ENCODE measurements at regions not wholly inside any gene's neighbourhood (a gene's known extent, or its start where the extent isn't known, plus 50 kb on each side); places are given as distances from the start of the nearest gene placed in this dataset.

- no peak for DNase-seq (ENCODE audit: low read depth in 4 of 4, low spot score in 3 of 4)
Measured at GRCh38 chrX:42459735-42460134, 318.2 kb downstream of the PPP1R2C start.

- DNase-seq (ENCODE audit: low read depth in 4 of 4, low spot score in 3 of 4): no peak
Measured at GRCh38 chrX:42456176-42456700, 321.7 kb downstream of the PPP1R2C start.

GRCh38 chrX:42450228-42450627 lies 327.7 kb downstream of the PPP1R2C start:
- no peak for DNase-seq (ENCODE audit: low read depth in 4 of 4, low spot score in 3 of 4)

- DNase-seq (ENCODE audit: low read depth in 4 of 4, low spot score in 3 of 4): no peak
Measured at GRCh38 chrX:42443267-42443666, 334.7 kb downstream of the PPP1R2C start.

- DNase-seq (ENCODE audit: low read depth in 4 of 4, low spot score in 3 of 4): no peak
Measured at GRCh38 chrX:42442745-42443144, 335.2 kb downstream of the PPP1R2C start.

- DNase-seq (ENCODE audit: low read depth in 4 of 4, low spot score in 3 of 4): no peak
Measured at GRCh38 chrX:42437211-42437610, 340.8 kb downstream of the PPP1R2C start.

- no peak for DNase-seq (ENCODE audit: low read depth in 4 of 4, low spot score in 3 of 4)
Measured at GRCh38 chrX:42434458-42435166, 343.4 kb downstream of the PPP1R2C start.

GRCh38 chrX:42432552-42432951 lies 345.4 kb downstream of the PPP1R2C start:
- DNase-seq (ENCODE audit: low read depth in 4 of 4, low spot score in 3 of 4): no peak

- DNase-seq (ENCODE audit: low read depth in 4 of 4, low spot score in 3 of 4): no peak
Measured at GRCh38 chrX:42422961-42423360, 355.0 kb downstream of the PPP1R2C start.

- DNase-seq (ENCODE audit: low read depth in 4 of 4, low spot score in 3 of 4): no peak
Measured at GRCh38 chrX:42420426-42420825, 357.5 kb downstream of the PPP1R2C start.

GRCh38 chrX:42415636-42416035 lies 362.3 kb downstream of the PPP1R2C start:
- DNase-seq (ENCODE audit: low read depth in 4 of 4, low spot score in 3 of 4): no peak

- no peak for DNase-seq (ENCODE audit: low read depth in 4 of 4, low spot score in 3 of 4)
Measured at GRCh38 chrX:42414057-42414456, 363.9 kb downstream of the PPP1R2C start.

- DNase-seq (ENCODE audit: low read depth in 4 of 4, low spot score in 3 of 4): no peak
Measured at GRCh38 chrX:42399632-42400024, 378.3 kb downstream of the PPP1R2C start.

- DNase-seq (ENCODE audit: low read depth in 4 of 4, low spot score in 3 of 4): no peak
Measured at GRCh38 chrX:42398967-42399631, 378.9 kb downstream of the PPP1R2C start.

- DNase-seq (ENCODE audit: low read depth in 4 of 4, low spot score in 3 of 4): no peak
Measured at GRCh38 chrX:42396136-42396535, 381.8 kb downstream of the PPP1R2C start.

- DNase-seq (ENCODE audit: low read depth in 4 of 4, low spot score in 3 of 4): no peak
Measured at GRCh38 chrX:42392846-42393245, 385.1 kb downstream of the PPP1R2C start.

GRCh38 chrX:42386681-42387080 lies 391.3 kb downstream of the PPP1R2C start:
- DNase-seq (ENCODE audit: low read depth in 4 of 4, low spot score in 3 of 4): no peak

- no peak for DNase-seq (ENCODE audit: low read depth in 4 of 4, low spot score in 3 of 4)
Measured at GRCh38 chrX:42385730-42386129, 392.2 kb downstream of the PPP1R2C start.

- DNase-seq (ENCODE audit: low read depth in 4 of 4, low spot score in 3 of 4): no peak
Measured at GRCh38 chrX:42384956-42385355, 393.0 kb downstream of the PPP1R2C start.

GRCh38 chrX:42378857-42379256 lies 399.1 kb downstream of the PPP1R2C start:
- no peak for DNase-seq (ENCODE audit: low read depth in 4 of 4, low spot score in 3 of 4)

- DNase-seq (ENCODE audit: low read depth in 4 of 4, low spot score in 3 of 4): no peak
Measured at GRCh38 chrX:42375086-42375485, 402.9 kb downstream of the PPP1R2C start.

GRCh38 chrX:42366181-42366580 lies 411.8 kb downstream of the PPP1R2C start:
- no peak for DNase-seq (ENCODE audit: low read depth in 4 of 4, low spot score in 3 of 4)

Measured in left renal pelvis (tissue), 4 donors.